Tibial nerve (tissue), 4 donors: ENCODE measurements at regions not wholly inside any gene's neighbourhood (a gene's known extent, or its start where the extent isn't known, plus 50 kb on each side); places are given as distances from the start of the nearest gene placed in this dataset.

Source experiments
- CTCF ChIP-seq, 5 experiments: fragments of 200-600 bp in 3 of 5; fragments of 450-650 bp in 2 of 5; sonication (generic) in 3 of 5; IDR thresholded peaks; one replicate each; pipeline ENCODE4 v1.5.1; 2016 to 2019; ENCODE audit warnings: antibody characterized with exemption in 5 of 5, mild to moderate bottlenecking in 3 of 5, moderate library complexity in 2 of 5
- EP300 ChIP-seq, 2 donors: sonication (generic); formaldehyde crosslinking; IDR thresholded peaks; one replicate each; pipeline ENCODE4 v1.6.1; 2017; ENCODE audit warnings: antibody characterized with exemption in 2 of 2, mild to moderate bottlenecking in 1 of 2

- TF ChIP-seq EP300 (IDR thresholded peaks at IDR 0.05) (no peak), CTCF (IDR thresholded peaks at IDR 0.05) (no peak)
These were observed 71.1 kb upstream of the ZDHHC17 start for GRCh38 chr12:76692846-76693245.
